ENCODE measurements at regions not wholly inside any gene's neighbourhood (a gene's known extent, or its start where the extent isn't known, plus 50 kb on each side); places are given as distances from the start of the nearest gene placed in this dataset.

- no peak for DNase-seq (ENCODE audit: low read depth)
- no peak overlapping the region for H3K4me3 ChIP-seq (ENCODE audit: low read depth, low read length)
- TF ChIP-seq MYC (IDR thresholded peaks at IDR 0.05; ENCODE audit: low read depth, low read length) (no peak), CTCF (IDR thresholded peaks at IDR 0.05; ENCODE audit: low read depth, low read length) (no peak), POLR2A (IDR thresholded peaks at IDR 0.05; ENCODE audit: extremely low read depth, insufficient read length) (no peak), MAX (IDR thresholded peaks at IDR 0.05; ENCODE audit: low read depth, low read length) (no peak)
Measured at GRCh38 chr5:86403190-86403589, 214.6 kb upstream of the COX7C start.

GRCh38 chr5:86404256-86404655 lies 213.5 kb upstream of the COX7C start:
- H3K4me3 ChIP-seq (ENCODE audit: low read depth, low read length), result no peak overlapping the region
- DNase-seq (ENCODE audit: low read depth), result no peak
- TF ChIP-seq CTCF (IDR thresholded peaks at IDR 0.05; ENCODE audit: low read depth, low read length) (no peak), MAX (IDR thresholded peaks at IDR 0.05; ENCODE audit: low read depth, low read length) (no peak), MYC (IDR thresholded peaks at IDR 0.05; ENCODE audit: low read depth, low read length) (no peak), POLR2A (IDR thresholded peaks at IDR 0.05; ENCODE audit: extremely low read depth, insufficient read length) (no peak)

- no peak for DNase-seq (ENCODE audit: low read depth)
- no peak overlapping the region for H3K4me3 ChIP-seq (ENCODE audit: low read depth, low read length)
- no peak for TF ChIP-seq CTCF (IDR thresholded peaks at IDR 0.05; ENCODE audit: low read depth, low read length)
- no peak for TF ChIP-seq MYC (IDR thresholded peaks at IDR 0.05; ENCODE audit: low read depth, low read length)
- TF ChIP-seq POLR2A (IDR thresholded peaks at IDR 0.05; ENCODE audit: extremely low read depth, insufficient read length), result no peak
- no peak for TF ChIP-seq MAX (IDR thresholded peaks at IDR 0.05; ENCODE audit: low read depth, low read length)
Measured at GRCh38 chr5:86407711-86408110, 210.0 kb upstream of the COX7C start.

- no peak overlapping the region for H3K4me3 ChIP-seq (ENCODE audit: low read depth, low read length)
- DNase-seq (ENCODE audit: low read depth), result no peak
- TF ChIP-seq CTCF (IDR thresholded peaks at IDR 0.05; ENCODE audit: low read depth, low read length), result no peak
- no peak for TF ChIP-seq MAX (IDR thresholded peaks at IDR 0.05; ENCODE audit: low read depth, low read length)
- no peak for TF ChIP-seq POLR2A (IDR thresholded peaks at IDR 0.05; ENCODE audit: extremely low read depth, insufficient read length)
- TF ChIP-seq MYC (IDR thresholded peaks at IDR 0.05; ENCODE audit: low read depth, low read length), result no peak
Measured at GRCh38 chr5:86411596-86411995, 206.1 kb upstream of the COX7C start.

- H3K4me3 ChIP-seq (ENCODE audit: low read depth, low read length), result no peak overlapping the region
- no peak for DNase-seq (ENCODE audit: low read depth)
- no peak for TF ChIP-seq POLR2A (IDR thresholded peaks at IDR 0.05; ENCODE audit: extremely low read depth, insufficient read length)
- TF ChIP-seq MYC (IDR thresholded peaks at IDR 0.05; ENCODE audit: low read depth, low read length), result no peak
- TF ChIP-seq MAX (IDR thresholded peaks at IDR 0.05; ENCODE audit: low read depth, low read length), result no peak
- no peak for TF ChIP-seq CTCF (IDR thresholded peaks at IDR 0.05; ENCODE audit: low read depth, low read length)
Measured at GRCh38 chr5:86427158-86427557, 190.6 kb upstream of the COX7C start.

All from NB4 (cell line).